Fibroblast of lung (primary cell): ENCODE measurements at regions not wholly inside any gene's neighbourhood (a gene's known extent, or its start where the extent isn't known, plus 50 kb on each side); places are given as distances from the start of the nearest gene placed in this dataset.

Source experiments
- DNase-seq, 2 donors: peaks; one replicate each; pipeline versions ENCODE4 v3.0.0 to v3.0.0-alpha.2; 2010; ENCODE audit warnings: low read depth in 2 of 2
- H2AFZ ChIP-seq: 2 replicates; pipeline ENCODE4 v1.5.1; 2012; ENCODE audit warnings: low read length, control low read depth, inconsistent platforms
- H3K27ac ChIP-seq: 2 replicates; pipeline ENCODE4 v1.5.1; 2011; ENCODE audit warnings: low read length, control low read depth; ENCODE audit not compliant: insufficient read depth
- H3K27me3 ChIP-seq: 2 replicates; pipeline ENCODE4 v1.5.1; 2011; ENCODE audit warnings: mild to moderate bottlenecking, low read length; ENCODE audit not compliant: control insufficient read depth, insufficient read depth
- H3K36me3 ChIP-seq: 2 replicates; pipeline ENCODE4 v1.5.1; 2011; ENCODE audit warnings: low read length; ENCODE audit not compliant: control insufficient read depth, insufficient read depth
- H3K4me1 ChIP-seq: 2 replicates; pipeline ENCODE4 v1.5.1; 2011; ENCODE audit warnings: low read length; ENCODE audit not compliant: control insufficient read depth, insufficient read depth; ENCODE audit errors: extremely low read depth
- H3K4me2 ChIP-seq: 2 replicates; pipeline ENCODE4 v1.5.1; 2011; ENCODE audit warnings: low read length, control low read depth; ENCODE audit not compliant: insufficient read depth; ENCODE audit errors: extremely low read depth
- H3K4me3 ChIP-seq, 4 experiments: fragments of 200-600 bp in 1 of 4; sonication (generic) in 1 of 4; replicated peaks in 1 of 4; 2 replicates each; pipeline ENCODE4 v1.5.1; 2011 to 2016; ENCODE audit warnings: low read length in 4 of 4, low read depth in 3 of 4, mild to moderate bottlenecking in 3 of 4, control low read depth in 2 of 4, inconsistent platforms in 1 of 4, mixed read lengths in 1 of 4; ENCODE audit not compliant: insufficient read depth in 1 of 4; ENCODE audit errors: control extremely low read depth in 1 of 4
- H3K79me2 ChIP-seq: 2 replicates; pipeline ENCODE4 v1.5.1; 2012; ENCODE audit warnings: mild to moderate bottlenecking, low read length, inconsistent platforms; ENCODE audit not compliant: control insufficient read depth, insufficient read depth
- H3K9ac ChIP-seq: 2 replicates; pipeline ENCODE4 v1.5.1; 2011; ENCODE audit warnings: mild to moderate bottlenecking, low read length, control low read depth; ENCODE audit not compliant: insufficient read depth
- H3K9me3 ChIP-seq: 2 replicates; pipeline ENCODE4 v1.5.1; 2012; ENCODE audit warnings: low read depth, low read length; ENCODE audit not compliant: control insufficient read depth, insufficient read depth
- H4K20me1 ChIP-seq: 2 replicates; pipeline ENCODE4 v1.5.1; 2011; ENCODE audit warnings: low read length; ENCODE audit not compliant: control insufficient read depth, insufficient read depth; ENCODE audit errors: extremely low read depth
- EZH2 ChIP-seq: IDR thresholded peaks from 2 replicates; pipeline ENCODE4 v1.5.1; 2012; ENCODE audit warnings: low read length, control low read depth, mild to moderate bottlenecking; ENCODE audit errors: missing control alignments
- TF ChIP-seq, protein P1 (sequence below), 2 donors: IDR thresholded peaks in 1 of 2; conservative IDR thresholded peaks in 1 of 2; 1 replicate in 1 of 2; 2 replicates in 1 of 2; pipeline ENCODE4 v1.5.1; 2011 to 2012; ENCODE audit warnings: low read length in 2 of 2, control low read depth in 1 of 2, inconsistent platforms in 1 of 2, low read depth in 1 of 2, mild to moderate bottlenecking in 1 of 2

DNA sequence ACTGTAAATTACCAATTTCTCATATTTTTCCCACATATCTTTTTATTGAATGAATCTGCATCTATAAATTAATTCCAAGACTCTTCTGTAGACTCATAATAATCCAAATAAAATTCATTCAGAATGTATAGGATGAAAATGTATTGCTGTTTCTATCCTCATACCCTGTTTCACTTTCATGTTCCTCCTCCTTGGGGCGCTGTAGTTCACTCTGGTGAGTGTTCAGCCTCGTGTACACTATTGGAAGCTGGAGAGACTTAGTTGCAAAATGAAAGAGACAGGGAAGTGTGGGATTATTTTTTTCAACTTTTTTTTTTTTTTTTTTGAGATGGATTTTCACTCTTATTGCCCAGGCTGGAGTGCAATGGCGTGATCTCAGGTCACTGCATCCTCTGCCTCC is 296.1 kb downstream of the TLL1 start:
- no peak overlapping the region for H3K4me3 ChIP-seq
- no peak for DNase-seq
- H3K4me2 ChIP-seq = no peak overlapping the region
- H2AFZ ChIP-seq = no peak overlapping the region
- H3K27me3 ChIP-seq = no peaks in the 10 kb centered on the region
- no peaks in the 10 kb centered on the region for H3K9me3 ChIP-seq
- TF ChIP-seq EZH2 = no peak
- TF ChIP-seq, protein P1, sequence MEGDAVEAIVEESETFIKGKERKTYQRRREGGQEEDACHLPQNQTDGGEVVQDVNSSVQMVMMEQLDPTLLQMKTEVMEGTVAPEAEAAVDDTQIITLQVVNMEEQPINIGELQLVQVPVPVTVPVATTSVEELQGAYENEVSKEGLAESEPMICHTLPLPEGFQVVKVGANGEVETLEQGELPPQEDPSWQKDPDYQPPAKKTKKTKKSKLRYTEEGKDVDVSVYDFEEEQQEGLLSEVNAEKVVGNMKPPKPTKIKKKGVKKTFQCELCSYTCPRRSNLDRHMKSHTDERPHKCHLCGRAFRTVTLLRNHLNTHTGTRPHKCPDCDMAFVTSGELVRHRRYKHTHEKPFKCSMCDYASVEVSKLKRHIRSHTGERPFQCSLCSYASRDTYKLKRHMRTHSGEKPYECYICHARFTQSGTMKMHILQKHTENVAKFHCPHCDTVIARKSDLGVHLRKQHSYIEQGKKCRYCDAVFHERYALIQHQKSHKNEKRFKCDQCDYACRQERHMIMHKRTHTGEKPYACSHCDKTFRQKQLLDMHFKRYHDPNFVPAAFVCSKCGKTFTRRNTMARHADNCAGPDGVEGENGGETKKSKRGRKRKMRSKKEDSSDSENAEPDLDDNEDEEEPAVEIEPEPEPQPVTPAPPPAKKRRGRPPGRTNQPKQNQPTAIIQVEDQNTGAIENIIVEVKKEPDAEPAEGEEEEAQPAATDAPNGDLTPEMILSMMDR (conservative IDR thresholded peaks at IDR 0.05 in 1 of 2, IDR thresholded peaks at IDR 0.05 in 1 of 2; ENCODE audit: low read depth in 1 of 2, low read length in 2 of 2) = peak; percentile 16 to 23
- H3K27ac ChIP-seq = no peak overlapping the region
- H3K36me3 ChIP-seq = no peaks in the 10 kb centered on the region
- no peaks in the 10 kb centered on the region for H3K4me1 ChIP-seq
- H4K20me1 ChIP-seq = no peaks in the 10 kb centered on the region
- no peaks in the 10 kb centered on the region for H3K79me2 ChIP-seq
- no peak overlapping the region for H3K9ac ChIP-seq

DNA sequence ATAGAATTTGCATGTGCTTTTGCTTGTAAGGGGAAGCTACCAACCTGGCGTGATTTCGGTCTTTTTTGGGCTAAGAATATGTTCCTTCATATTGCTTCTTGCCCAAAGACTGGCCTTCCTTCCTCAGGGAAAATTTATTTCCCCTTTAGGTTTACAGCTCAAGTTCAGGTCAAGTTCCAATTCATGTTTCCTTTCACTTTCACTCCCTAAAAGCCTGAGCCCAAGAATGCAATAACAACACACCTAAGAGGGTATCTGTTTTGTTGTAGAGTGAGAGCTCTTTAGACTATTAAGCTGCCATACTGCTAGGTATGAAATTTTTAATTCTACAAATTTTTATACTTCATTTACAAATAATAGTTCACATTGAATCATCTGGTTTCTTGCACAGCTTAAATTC is 299.6 kb downstream of the TLL1 start:
- DNase-seq = no peak
- no peak overlapping the region for H3K27ac ChIP-seq
- no peaks in the 10 kb centered on the region for H4K20me1 ChIP-seq
- no peak overlapping the region for H3K4me2 ChIP-seq
- no peak overlapping the region for H2AFZ ChIP-seq
- H3K4me1 ChIP-seq = no peaks in the 10 kb centered on the region
- no peak overlapping the region for H3K9ac ChIP-seq
- no peaks in the 10 kb centered on the region for H3K9me3 ChIP-seq
- no peaks in the 10 kb centered on the region for H3K36me3 ChIP-seq
- no peak overlapping the region for H3K4me3 ChIP-seq
- H3K79me2 ChIP-seq = no peaks in the 10 kb centered on the region
- no peak for TF ChIP-seq EZH2
- TF ChIP-seq, protein P1 (conservative IDR thresholded peaks at IDR 0.05 in 1 of 2, IDR thresholded peaks at IDR 0.05 in 1 of 2; ENCODE audit: low read depth in 1 of 2, low read length in 2 of 2) = no peak
- no peaks in the 10 kb centered on the region for H3K27me3 ChIP-seq

DNA sequence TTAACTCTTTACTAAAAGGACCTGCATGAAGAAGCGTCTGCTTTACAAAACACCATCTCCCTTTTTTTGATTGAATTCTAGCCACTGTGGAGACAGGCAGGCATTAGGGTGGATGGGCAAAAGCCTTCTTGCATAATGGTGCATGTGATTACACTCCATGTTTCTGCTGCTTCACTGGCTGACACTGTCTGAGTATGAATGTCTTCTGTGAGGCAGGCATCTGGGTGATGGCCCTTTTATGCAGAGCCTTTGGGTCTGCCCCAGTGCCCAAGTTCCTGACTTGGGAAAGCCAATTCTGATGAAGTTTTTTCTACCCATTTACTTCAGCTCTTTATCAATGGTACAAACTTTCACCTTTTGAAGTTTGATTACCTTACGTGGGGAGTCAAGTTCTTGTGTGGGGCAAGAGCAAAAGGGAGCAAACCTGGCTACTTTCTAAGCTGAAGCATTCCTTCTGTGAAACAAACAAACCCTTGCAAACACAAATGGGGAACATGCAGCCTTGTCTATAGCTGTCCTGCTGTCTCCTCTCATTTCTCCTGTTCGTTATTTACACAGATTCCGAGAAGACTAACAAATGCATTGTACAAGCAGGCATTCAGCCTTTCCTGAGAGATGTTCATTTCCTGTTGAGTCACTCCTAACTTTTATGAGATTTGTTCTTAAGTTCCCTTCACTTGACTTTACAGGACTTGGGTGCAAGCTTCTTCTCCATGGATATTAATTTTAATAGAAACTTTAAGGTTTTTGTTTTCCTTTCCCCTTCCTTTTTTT is 301.9 kb downstream of the TLL1 start:
- no peak overlapping the region for H2AFZ ChIP-seq
- H3K4me2 ChIP-seq = no peak overlapping the region
- no peak overlapping the region for H3K27ac ChIP-seq
- no peak overlapping the region for H3K9ac ChIP-seq
- H3K9me3 ChIP-seq = no peaks in the 10 kb centered on the region
- H3K27me3 ChIP-seq = no peaks in the 10 kb centered on the region
- TF ChIP-seq EZH2 = no peak
- TF ChIP-seq, protein P1 (conservative IDR thresholded peaks at IDR 0.05 in 1 of 2, IDR thresholded peaks at IDR 0.05 in 1 of 2; ENCODE audit: low read depth in 1 of 2, low read length in 2 of 2) = no peak
- no peaks in the 10 kb centered on the region for H3K36me3 ChIP-seq
- no peaks in the 10 kb centered on the region for H3K4me1 ChIP-seq
- H4K20me1 ChIP-seq = no peaks in the 10 kb centered on the region
- no peak overlapping the region for H3K4me3 ChIP-seq
- DNase-seq = peak in 1 of 2 donors; percentile 45
- no peaks in the 10 kb centered on the region for H3K79me2 ChIP-seq
